GM18499 (cell line): ENCODE measurements at regions not wholly inside any gene's neighbourhood (a gene's known extent, or its start where the extent isn't known, plus 50 kb on each side); places are given as distances from the start of the nearest gene placed in this dataset.

ENCODE experiments used
- ATAC-seq: cut with Tn5 transposase; IDR thresholded peaks from one replicate; pipeline ENCODE4 v1.9.1; 2021; ENCODE audit warnings: moderate number of reproducible peaks; ENCODE audit not compliant: insufficient read depth, unreplicated experiment

DNA sequence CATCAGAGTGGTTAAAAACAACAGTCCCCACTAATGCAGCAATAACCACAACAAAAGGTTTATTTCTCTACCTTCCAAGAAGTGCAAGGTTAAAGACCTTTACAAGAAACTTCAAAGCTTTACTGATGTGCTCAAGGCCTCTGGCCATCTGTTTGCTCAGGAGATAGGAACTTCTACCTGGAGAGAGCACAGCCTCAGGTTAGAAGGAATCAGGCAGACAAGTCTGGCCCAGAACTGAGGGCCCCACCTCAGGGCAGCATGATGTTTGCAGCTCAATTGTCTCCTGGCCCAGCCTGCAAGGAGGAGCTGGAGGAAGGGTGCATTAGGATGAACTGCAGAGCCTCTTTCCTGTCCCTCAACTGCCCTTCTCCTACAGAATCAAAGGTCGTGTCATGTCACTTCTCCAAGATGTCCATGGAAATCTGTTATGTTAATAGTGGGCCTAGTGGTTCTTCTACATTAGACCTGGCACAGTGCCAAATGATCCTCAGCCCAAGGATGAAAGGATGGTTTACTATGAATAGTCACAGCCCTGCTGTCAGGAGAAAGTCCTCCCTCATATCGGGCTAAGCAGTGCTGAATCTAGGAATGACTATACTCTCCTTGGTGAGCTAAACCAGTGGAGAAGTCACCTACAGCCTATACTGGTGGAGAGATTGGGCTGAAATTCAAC is 98.9 kb upstream of the NTRK2 start:
- ATAC-seq, result no peak

DNA sequence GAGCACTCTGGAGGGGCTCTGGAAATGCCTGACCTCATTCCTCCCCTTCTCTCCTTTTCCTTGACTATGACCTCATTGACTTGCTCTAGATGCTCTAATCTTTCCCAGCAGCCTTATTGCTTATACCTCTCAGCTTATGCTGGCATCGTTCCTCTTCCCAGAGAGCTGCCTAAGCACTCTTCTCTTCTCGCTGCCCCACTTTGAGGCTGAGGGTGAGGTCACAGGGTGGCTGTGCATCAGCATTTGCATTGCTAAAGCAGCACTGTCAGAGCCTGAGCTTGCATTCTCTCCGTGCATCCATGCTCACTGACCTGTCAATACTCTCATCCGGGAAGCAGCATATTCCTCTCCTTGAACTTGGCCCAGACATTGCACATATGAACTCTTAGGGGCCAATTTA is 96.4 kb upstream of the NTRK2 start:
- ATAC-seq, result no peak

GRCh38 chr9:84575705-84576104 is 93.8 kb upstream of the NTRK2 start:
- no peak for ATAC-seq

DNA sequence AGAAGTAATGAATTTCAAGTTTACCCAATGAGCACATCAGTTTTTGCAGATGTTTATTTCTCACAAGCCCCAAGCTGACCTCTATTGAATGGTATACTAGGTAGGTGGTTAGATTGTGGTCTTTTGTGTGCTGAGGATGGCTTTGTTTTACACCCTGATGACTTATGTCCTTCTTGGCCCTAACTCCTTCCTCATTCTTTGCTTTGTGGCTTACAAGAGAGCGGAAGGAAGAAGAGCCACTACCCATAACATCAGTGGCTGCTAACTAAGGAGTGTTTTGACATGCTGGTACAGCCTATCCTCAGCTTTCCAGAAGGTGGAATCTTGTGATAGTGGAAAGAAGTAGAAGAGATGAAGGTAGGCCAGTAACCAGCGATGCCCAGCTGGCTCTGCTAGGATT is 85.7 kb upstream of the NTRK2 start:
- ATAC-seq, result no peak

- no peak for ATAC-seq
These were observed 82.9 kb upstream of the NTRK2 start for GRCh38 chr9:84586662-84587061.

DNA sequence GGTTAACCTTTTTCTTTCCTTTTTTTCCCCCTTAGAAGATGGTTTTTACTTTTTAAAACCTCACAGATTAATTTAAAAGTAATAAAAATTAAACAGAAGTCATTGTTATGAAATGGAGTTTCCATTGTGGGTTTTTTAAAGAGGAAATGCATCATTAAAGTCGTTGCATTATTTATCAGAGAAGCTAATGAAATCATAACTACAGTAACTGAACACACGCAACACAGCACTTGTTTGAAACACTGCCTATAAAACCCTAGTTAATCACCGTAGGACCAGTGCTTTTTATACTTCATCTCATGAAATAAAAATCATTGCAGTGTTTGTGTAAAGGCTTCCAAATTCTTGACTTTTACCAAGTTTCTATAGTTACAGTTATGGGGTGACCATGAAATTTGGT is 82.4 kb upstream of the NTRK2 start:
- ATAC-seq, result no peak

DNA sequence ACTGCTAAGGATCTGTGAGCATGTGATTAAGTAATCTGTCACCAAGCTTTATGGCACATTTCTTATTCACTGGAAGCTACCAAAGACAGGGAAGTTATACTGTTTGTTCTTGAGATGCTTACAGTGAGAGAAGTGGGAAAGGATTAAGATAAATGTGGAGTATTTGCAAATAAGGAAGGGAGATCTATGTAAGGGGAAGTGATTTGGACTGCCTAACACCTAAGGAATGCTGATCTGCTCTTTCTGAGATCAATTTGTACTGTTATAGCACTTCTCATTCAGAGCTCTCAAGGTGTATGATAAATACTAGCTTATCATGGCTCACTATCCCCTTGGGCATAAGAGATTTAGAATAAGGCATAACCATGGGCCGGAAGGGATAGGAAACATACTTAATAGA is 80.0 kb upstream of the NTRK2 start:
- no peak for ATAC-seq

DNA sequence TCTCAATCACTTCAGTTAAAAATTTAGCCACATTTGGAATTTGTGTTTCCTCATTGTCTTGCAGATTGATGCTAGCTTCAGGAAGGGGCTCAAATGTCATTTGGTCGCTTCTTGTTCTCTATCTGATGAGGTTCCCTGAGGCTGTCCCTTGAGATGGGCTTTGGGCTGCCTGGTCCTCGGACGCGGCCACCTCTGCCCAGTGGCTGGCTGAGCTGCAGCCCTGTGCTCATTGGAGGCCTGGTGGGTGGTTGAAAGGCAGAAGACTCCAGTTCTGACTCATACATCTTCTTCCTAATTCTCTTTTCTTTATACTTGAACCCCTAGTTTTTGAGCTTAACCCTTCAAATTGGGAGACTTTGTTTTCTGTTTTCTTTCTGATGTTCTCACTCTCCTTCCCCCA is 78.8 kb upstream of the NTRK2 start:
- no peak for ATAC-seq

DNA sequence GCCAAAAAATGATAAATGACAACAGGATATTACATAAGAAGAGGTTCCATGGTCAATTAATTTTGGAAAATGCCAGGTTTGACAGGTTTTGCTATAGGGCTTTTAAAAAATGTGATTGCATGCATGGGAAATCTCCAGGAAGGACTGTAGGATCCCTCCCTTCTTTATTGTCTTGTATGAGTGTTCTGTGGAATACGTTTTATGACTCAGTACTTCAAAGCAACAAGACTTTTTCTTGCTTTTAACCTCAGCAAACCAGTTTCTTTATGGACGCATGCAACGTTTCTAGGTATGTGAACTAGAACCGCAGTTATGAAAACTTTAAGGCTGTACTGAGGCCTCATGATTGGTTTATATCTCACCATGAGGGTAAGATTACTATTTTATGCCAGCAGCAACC is 76.6 kb upstream of the NTRK2 start:
- no peak for ATAC-seq

DNA sequence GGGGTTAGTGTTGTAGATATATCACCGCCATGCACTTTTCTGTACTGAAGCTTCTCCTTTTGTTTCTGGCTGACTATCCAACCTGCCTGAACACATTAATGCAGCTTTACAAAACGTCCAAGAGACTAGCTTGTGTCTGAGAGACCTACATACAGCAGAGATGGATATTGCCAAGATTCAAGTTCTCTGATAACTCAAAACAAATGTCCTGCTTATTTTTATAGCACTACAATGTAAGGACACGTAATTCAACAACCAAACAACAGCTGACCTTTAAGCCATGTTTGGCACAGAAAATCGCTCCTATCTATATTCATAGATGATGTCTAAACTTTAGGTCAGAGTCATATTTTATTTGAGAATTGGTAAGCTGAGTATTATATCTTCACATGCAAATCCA is 76.2 kb upstream of the NTRK2 start:
- ATAC-seq, result no peak

GRCh38 chr9:84597131-84597530 is 72.4 kb upstream of the NTRK2 start:
- peak; percentile 94 for ATAC-seq

DNA sequence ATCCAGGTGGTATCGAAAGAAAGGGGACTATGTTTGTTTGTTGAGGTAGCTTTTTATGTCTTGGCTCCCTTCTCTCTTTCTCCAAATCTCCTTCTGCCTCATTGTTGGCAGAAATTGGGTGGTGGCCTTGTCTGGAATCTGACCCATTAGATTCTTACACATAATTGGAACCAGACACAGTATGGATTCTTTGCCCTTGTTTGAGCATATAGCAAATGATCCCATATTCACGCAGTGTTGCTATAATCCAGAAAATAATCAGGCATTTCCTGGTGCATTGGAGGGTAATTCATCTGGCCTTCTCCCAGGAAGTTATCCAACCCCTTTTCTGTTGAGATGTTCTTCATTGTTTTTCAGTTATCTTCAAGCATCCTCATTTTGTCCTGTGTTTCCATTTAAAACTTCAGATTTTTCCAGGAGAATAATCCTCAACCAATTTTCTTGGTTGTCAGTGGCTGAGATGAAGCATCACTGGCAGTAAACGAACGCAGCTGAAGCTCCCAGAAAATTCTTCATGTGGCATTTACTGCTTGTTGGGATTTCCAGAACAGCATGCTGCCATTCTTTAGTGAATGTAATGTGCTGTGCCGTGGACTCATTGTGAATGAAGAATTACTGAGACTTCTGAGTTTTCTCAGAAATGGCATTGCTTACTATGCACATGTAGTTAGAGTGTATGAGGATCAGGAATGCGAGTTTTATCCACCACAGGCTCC is 70.5 kb upstream of the NTRK2 start:
- ATAC-seq, result no peak

GRCh38 chr9:84600739-84601138 is 68.8 kb upstream of the NTRK2 start:
- ATAC-seq, result no peak

DNA sequence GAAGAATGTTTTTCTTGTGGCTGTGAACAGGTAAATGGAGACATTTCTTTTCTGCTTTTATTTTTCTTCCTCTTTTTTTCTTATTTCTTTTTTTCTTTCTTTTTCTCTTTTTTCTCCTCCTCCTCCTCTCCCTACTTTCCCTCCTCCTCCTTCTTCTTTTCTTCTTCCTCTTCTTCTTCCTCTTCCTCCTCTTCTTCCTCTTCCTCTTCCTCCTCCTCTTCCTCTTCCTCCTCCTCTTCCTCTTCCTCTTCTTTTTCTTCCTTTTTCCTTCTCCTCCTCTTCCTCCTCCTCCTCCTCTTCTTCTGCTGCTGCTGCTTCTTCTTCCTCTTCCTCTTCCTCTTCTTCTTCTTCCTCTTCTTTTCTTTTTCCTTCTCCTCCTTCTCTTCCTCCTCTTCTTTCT is 65.3 kb upstream of the NTRK2 start:
- ATAC-seq, result no peak

- no peak for ATAC-seq
These were observed 59.8 kb upstream of the NTRK2 start for GRCh38 chr9:84609779-84610178.

GRCh38 chr9:84613431-84613830 is 56.1 kb upstream of the NTRK2 start:
- ATAC-seq, result no peak

- no peak for ATAC-seq
These were observed 54.0 kb upstream of the NTRK2 start for GRCh38 chr9:84615544-84615943.

- no peak for ATAC-seq
These were observed 52.0 kb upstream of the NTRK2 start for GRCh38 chr9:84617411-84618029.
